ENCODE measurements at regions not wholly inside any gene's neighbourhood (a gene's known extent, or its start where the extent isn't known, plus 50 kb on each side); places are given as distances from the start of the nearest gene placed in this dataset.
"Not testable (repeated sequence)": the region's sequence is repeated elsewhere in the genome, so short reads cannot be mapped to it uniquely, and the experiment has no call there.

GRCh38 chr7:70846208-70846607 is 285.7 kb upstream of the GALNT17 start:
- DNase-seq (ENCODE audit: low spot score): no peak

DNA sequence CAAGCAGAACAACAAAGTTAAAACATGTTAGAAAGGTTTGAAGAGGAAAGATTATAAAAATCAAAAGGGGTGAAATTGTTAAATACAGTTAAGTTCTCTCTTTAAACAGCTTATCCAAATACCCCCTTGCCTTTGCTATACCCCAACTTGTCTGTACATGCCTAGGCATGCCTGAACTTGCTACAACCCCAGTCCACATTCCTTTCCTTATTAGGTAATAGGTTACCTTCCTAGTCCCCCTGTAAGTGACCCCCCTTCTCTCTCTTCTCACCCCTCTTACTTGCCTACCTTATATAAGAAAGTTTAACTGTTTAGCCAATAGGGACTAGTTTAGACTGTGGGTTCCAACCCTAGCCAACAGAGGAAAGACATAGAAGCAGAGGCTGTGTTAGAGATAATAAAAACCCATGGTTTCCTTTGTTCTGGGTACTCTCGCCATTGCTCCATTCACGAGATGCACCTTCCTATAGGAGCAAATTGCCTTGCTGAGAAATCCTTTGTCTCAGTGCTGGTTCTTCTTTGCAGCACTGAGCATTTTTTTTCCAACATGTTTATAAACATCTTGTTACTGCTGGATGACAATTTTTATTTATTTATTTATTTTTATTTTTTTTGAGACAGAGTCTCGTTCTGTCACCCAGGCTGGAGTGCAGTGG is 282.2 kb upstream of the GALNT17 start:
- DNase-seq (ENCODE audit: low spot score): no peak

DNA sequence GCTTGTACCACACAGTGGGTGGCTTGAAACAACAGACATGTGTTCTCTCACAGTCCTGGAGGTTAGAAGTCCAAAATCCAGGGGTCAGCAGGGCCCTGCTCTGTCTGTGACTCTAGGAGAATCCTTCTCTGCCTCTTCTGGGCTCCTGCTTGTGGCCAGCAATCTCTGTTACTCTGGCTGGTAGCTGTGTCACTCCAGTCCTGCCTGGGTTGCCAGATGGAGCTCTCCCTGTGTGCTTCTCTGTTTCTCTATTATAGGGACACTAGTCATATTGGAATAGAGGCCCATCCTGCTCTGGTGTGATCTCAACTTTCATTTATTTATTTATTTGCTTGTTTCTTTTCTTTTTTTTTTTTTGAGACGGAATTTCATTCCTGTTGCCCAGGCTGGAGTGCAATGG is 276.6 kb upstream of the GALNT17 start:
- no peak for DNase-seq (ENCODE audit: low spot score)

DNA sequence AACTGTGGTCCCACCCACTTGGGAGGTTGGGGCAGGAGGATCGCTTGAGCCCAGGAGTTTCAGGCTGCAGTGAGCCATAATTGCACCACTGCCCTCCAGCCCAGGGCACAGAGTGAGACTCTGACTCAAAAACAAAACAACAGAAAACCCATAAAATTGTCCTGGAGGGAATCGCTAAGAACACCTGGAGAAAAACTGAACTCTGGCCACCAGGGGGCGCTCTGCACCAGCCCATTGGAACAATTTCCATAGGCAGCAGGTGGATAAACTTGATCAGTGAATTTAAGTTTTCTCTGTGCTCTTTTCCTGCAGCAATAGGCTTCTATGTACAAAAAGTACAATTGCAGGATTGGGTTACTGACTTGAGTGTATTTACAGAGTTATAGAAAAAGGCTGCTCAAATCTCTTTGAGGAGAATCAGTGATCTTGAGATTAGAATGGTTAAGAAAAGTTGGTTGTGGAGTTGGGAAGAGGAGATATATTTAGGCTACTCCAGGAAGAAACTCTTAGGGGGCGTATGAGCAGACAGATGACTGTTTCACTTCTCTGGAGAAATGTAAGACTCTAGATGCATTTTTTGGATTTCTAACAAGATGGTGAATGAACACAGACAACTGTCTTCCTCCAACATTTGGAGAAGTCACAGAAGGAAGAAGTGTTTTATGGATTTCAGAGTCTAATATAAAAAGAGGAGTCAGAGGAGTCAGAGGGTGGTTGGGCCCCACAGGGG is 274.9 kb upstream of the GALNT17 start:
- peak; percentile 69 for DNase-seq (ENCODE audit: low spot score)

GRCh38 chr7:70857793-70858545 is 274.0 kb upstream of the GALNT17 start:
- DNase-seq (ENCODE audit: low spot score): no peak

DNA sequence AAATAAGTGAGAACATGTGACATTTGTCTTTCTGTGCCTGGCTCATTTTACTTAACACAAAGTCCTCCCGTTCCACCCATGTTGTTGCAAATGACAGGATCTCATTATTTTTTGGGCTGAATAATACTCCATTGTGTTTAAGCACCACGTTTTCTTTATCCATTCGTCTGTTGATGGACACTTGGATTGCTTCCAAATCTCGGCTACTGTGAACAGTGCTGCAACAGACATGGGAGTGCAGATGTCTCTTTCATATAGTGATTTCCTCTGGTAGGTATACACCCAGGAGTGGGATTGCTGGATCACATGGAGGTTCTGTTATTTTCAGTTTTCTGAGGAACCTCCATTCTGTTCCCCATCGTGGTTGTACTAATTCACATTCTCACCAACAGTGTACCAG is 264.4 kb upstream of the GALNT17 start:
- no peak for DNase-seq (ENCODE audit: low spot score)

- no peak for DNase-seq (ENCODE audit: low spot score)
Measured at GRCh38 chr7:70870349-70870748, 261.6 kb upstream of the GALNT17 start.

DNA sequence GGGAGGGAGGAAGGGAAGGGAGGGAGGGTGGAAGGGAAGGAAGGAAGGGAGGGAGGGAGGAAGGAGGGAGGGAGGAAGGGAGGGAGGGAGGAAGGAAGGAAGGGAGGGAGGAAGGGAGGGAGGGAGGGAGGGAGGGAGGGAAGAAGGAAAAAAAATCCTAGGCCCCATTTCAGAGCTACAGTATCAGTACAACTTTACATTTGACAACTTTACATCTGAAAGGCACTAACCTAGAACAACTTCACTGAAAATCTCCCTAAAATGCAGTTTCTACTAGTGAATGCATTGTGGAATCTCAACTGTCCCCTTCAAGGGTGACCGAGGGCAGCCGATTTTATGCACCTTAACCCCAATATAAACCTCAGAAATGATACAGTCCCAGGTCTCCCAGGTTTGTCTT is 259.8 kb upstream of the GALNT17 start:
- no peak for DNase-seq (ENCODE audit: low spot score)

DNA sequence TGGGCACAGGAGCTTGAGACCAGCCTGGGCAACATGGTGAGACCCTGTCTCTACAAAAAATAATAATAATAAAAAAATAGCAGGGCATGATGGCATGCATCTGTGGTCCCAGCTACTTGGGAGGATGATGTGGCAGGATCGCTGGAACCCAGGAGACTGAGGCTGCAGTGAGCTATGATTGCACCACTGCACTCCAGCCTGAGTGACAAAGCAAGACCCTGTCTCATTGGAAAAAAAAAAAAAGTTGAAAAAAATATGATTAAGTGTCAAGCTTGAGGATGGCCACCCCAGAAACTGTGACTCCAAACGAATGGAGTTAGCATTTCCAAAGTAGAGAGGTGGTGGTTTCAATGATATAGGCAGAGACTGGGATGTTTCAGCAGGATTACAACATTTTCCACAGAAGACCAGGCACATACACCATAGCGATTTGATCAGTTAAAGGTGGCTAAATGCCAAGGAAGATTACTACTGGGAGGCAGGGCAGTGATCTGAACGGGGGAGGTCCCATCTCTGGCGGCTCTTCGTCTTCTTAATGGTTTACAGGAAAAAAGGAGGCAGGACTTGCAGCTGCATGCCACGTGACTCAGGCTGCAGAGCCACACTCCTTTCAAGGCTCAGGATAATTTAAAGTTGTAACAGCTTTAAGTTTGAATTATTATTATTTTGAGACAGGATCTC is 250.6 kb upstream of the GALNT17 start:
- DNase-seq (ENCODE audit: low spot score): no peak

GRCh38 chr7:70883750-70884439 is 248.0 kb upstream of the GALNT17 start:
- no peak for DNase-seq (ENCODE audit: low spot score)

GRCh38 chr7:70884440-70884764 is 247.5 kb upstream of the GALNT17 start:
- no peak for DNase-seq (ENCODE audit: low spot score)

GRCh38 chr7:70884809-70885208 is 247.1 kb upstream of the GALNT17 start:
- DNase-seq (ENCODE audit: low spot score): no peak

- no peak for DNase-seq (ENCODE audit: low spot score)
Measured at GRCh38 chr7:70886547-70886946, 245.4 kb upstream of the GALNT17 start.

DNA sequence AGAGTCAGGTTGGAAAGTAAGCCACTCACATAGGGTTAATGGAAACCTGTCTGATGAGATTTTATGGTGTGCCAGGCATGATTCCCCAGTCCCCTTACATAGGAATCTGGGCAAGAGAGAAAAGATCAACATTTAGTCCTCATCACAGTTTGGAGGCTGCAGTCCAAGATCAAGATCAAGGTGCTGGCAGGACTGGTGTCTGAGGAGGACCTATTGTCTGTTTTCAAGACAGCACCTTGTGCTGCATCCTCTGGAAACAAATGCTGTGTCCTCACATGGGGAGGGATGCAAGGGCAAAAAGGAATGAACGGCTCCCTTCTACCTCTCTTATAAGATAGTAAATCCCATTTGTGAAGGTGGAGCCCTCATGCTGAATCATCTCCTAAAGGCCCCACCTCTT is 244.8 kb upstream of the GALNT17 start:
- DNase-seq (ENCODE audit: low spot score): no peak

GRCh38 chr7:70890147-70890969 is 241.6 kb upstream of the GALNT17 start:
- DNase-seq (ENCODE audit: low spot score): no peak

GRCh38 chr7:70893422-70893821 is 238.5 kb upstream of the GALNT17 start:
- no peak for DNase-seq (ENCODE audit: low spot score)

GRCh38 chr7:70893971-70894715 is 237.8 kb upstream of the GALNT17 start:
- DNase-seq (ENCODE audit: low spot score): no peak

GRCh38 chr7:70894799-70895198 is 237.1 kb upstream of the GALNT17 start:
- DNase-seq (ENCODE audit: low spot score): no peak

DNA sequence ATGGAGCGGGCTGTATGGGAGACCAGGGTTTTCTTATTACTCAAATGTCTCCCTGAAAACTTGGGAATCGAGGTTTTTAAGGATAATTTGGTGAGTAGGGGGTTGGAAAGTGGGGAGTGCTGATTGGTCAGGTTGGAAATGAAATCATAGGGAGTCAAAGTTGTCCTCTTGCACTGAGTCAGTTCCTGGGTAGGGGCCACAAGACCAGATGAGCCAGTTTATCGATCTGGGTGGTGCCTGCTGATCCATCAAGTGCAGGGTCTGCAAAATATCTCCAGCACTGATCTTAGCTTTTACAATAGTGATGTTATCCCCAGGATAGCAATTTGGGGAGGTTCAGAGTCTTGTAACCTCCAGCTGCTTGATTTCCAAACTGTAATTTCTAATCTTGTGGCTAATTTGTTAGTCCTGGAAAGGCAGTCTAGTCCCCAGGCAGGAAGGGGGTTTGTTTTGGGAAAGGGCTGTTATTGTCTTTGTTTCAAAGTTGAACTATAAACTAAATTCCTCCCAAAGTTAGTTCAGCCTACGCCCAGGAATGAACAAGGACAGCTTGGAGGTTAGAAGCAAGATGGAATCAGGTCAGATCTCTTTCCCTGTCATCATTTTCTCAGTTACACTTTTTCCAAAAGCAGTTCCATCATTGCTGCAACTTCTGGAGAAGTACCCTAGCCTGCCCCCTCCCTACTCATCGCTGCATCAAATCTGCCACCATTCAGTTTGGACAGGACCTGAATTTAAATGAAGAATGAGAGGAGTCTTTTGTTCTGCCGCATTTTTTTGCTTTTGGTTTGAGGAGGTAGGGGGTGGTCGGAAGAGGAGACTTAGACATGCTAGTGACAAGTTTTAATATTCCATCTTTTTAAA is 236.4 kb upstream of the GALNT17 start:
- not testable (repeated sequence) for DNase-seq (ENCODE audit: low spot score)
